ENCODE measurements at regions not wholly inside any gene's neighbourhood (a gene's known extent, or its start where the extent isn't known, plus 50 kb on each side); places are given as distances from the start of the nearest gene placed in this dataset.
"Not testable (repeated sequence)": the region's sequence is repeated elsewhere in the genome, so short reads cannot be mapped to it uniquely, and the experiment has no call there.

DNA sequence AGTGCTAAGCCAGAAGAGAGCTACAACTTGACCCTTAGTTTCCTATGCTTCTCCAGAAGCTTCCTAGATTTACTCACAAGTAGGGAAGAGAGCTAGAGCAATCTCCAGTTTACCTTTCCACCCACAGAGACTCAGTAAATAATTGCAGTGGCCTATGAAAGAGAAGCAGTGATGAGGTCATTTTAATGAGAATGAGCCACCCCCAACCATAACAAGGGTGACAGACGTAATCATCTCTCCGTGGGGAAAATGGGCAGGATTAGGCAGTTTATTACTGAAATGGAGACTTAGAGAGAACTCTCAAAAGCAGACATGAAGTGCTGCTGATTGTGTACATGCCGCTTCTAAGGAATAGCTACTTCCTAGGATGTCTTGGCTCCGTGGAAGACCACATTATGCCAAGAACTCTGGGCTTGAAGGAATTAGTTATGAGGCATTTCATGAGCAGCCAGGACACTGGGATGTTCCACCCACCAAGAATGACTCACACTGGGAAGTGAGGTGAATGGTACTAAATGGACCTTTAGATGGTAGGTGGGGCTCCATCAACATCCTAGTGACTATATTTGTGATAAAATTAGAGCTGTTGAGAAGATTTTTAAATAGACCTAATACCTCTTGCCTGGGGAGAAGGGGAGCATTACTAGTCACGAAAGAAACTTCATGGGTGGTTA lies 160.9 kb downstream of the EDEM1 start:
- POLR2A ChIA-PET (ENCODE audit: partially characterized antibody): no interaction called here
- H3K27ac Mint-ChIP-seq: no peak overlapping the region
- Histone ChIP-seq H3K4me3 (ENCODE audit: low read length in 2 of 2) (no peak overlapping the region), H3K36me3 (ENCODE audit: insufficient read depth, low read length) (no peaks in the 10 kb centered on the region), H3K9me3 (ENCODE audit: control insufficient read depth in 1 of 2, low read length in 2 of 2) (no peaks in the 10 kb centered on the region), H3K27ac (ENCODE audit: low read depth, low read length) (no peak overlapping the region), H3K27me3 (ENCODE audit: insufficient read depth, low read length) (no peaks in the 10 kb centered on the region), H3K4me1 (ENCODE audit: insufficient read depth, low read length) (no peaks in the 10 kb centered on the region)
- peaks cover 3 to 13% of the 10 kb centered on the region in 2 donors for H3K27me3 Mint-ChIP-seq
- H3K36me3 Mint-ChIP-seq: no peaks in the 10 kb centered on the region
- CTCF ChIA-PET (ENCODE audit: partially characterized antibody): interaction anchor here (0.6 kb wide), 1 partner anchor 221 kb away, joined by 3 read pairs; no protein-coding TSS in a partner anchor
- H3K9me3 Mint-ChIP-seq: peaks cover 0 to 5% (median 2%) of the 10 kb centered on the region in 8 donors
- H3K4me1 Mint-ChIP-seq: no peaks in the 10 kb centered on the region
- no peak for DNase-seq
- intact Hi-C loops (cut with micrococcal nuclease): no loop called here
- H3K4me3 Mint-ChIP-seq: no peak overlapping the region

DNA sequence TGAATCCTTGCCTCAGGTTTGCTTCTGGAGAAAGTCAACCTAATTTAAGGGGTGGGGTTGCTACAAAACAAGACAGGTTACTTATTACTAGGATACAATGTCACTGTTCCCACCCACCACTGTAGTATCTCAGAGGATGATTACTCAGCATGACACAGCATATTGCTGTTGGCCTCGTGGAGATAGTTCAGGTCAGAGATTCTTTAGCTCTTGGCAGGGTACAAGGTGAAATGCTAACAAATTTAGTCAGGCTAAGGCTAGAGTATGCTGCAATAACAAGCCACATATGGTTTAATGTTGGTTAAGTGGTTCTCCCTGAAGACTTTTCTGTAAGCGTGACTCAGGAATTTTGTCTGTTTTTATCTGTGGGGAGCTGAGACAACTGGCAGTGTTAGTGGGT lies 161.8 kb downstream of the EDEM1 start:
- intact Hi-C loops (cut with micrococcal nuclease): no loop called here
- Mint-ChIP-seq H3K27me3 (peaks cover 3 to 13% of the 10 kb centered on the region in 2 donors), H3K27ac (no peak overlapping the region), H3K36me3 (no peaks in the 10 kb centered on the region), H3K4me3 (no peak overlapping the region), H3K4me1 (no peaks in the 10 kb centered on the region), H3K9me3 (peaks cover 0 to 5% (median 2%) of the 10 kb centered on the region in 8 donors)
- Histone ChIP-seq H3K36me3 (ENCODE audit: insufficient read depth, low read length) (no peaks in the 10 kb centered on the region), H3K27ac (ENCODE audit: low read depth, low read length) (no peak overlapping the region), H3K4me1 (ENCODE audit: insufficient read depth, low read length) (no peaks in the 10 kb centered on the region), H3K9me3 (ENCODE audit: control insufficient read depth in 1 of 2, low read length in 2 of 2) (no peaks in the 10 kb centered on the region), H3K27me3 (ENCODE audit: insufficient read depth, low read length) (no peaks in the 10 kb centered on the region), H3K4me3 (ENCODE audit: low read length in 2 of 2) (no peak overlapping the region)
- POLR2A ChIA-PET (ENCODE audit: partially characterized antibody): no interaction called here
- DNase-seq: no peak
- CTCF ChIA-PET (ENCODE audit: partially characterized antibody): no interaction called here

DNA sequence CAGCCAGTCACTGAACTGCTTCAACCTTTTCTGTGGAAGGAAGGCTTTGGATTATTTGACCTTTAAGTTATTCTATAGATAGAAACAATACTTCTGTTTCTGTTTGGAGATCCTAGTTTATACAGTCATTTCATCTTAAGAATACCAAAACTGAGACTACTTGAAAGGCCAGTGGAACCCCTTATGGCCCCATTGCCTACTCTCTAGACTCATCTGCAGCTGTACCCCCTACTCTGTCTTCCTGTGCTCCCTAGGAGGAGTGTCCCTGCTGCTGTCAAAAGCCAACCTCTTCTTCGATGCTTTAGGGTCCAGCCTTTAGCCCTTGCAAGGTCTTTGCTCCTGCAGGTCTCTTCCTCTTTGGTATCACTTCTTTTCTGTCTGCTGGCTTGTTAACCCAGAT lies 169.6 kb downstream of the EDEM1 start:
- H3K9me3 ChIP-seq (ENCODE audit: control insufficient read depth in 1 of 2, low read length in 2 of 2): no peaks in the 10 kb centered on the region
- peaks cover 2 to 24% (median 12%) of the 10 kb centered on the region in 8 donors for H3K9me3 Mint-ChIP-seq
- intact Hi-C loops (cut with micrococcal nuclease): no loop called here
- CTCF ChIA-PET (ENCODE audit: partially characterized antibody): interaction anchor here (1.0 kb wide), 1 partner anchor 70 kb away, joined by 3 read pairs; no protein-coding TSS in a partner anchor
- H3K4me1 ChIP-seq (ENCODE audit: insufficient read depth, low read length): no peaks in the 10 kb centered on the region
- H3K4me3 Mint-ChIP-seq: no peak overlapping the region
- H3K36me3 Mint-ChIP-seq: no peaks in the 10 kb centered on the region
- no peak overlapping the region for H3K4me3 ChIP-seq (ENCODE audit: low read length in 2 of 2)
- H3K4me1 Mint-ChIP-seq: no peaks in the 10 kb centered on the region
- H3K27ac Mint-ChIP-seq: no peak overlapping the region
- POLR2A ChIA-PET (ENCODE audit: partially characterized antibody): no interaction called here
- no peak overlapping the region for H3K27ac ChIP-seq (ENCODE audit: low read depth, low read length)
- DNase-seq: no peak
- H3K36me3 ChIP-seq (ENCODE audit: insufficient read depth, low read length): no peaks in the 10 kb centered on the region
- H3K27me3 ChIP-seq (ENCODE audit: insufficient read depth, low read length): no peaks in the 10 kb centered on the region
- peaks cover 1 to 7% of the 10 kb centered on the region in 2 donors for H3K27me3 Mint-ChIP-seq

DNA sequence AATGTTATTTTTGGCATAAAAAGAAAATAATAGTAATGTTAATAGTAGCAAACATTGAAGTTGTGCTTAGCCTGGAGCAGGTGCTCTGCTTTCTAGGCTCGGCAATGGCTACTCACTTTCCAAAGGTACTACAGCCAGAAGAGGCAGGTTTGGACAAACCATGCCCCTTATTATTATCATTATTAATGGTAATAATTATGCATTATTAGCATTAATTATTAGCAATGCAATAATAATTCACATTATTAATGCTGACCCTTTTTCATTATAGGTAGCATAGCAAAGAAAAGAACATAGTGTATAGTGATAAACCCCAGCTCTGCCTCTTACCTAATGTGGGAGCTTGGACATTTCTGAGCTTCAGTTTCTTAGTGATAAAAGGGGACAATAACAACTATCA lies 171.4 kb downstream of the EDEM1 start:
- Mint-ChIP-seq H3K27me3 (peaks cover 1 to 2% of the 10 kb centered on the region in 2 donors), H3K27ac (no peak overlapping the region), H3K36me3 (no peaks in the 10 kb centered on the region), H3K4me3 (no peak overlapping the region), H3K9me3 (peaks cover 2 to 24% (median 12%) of the 10 kb centered on the region in 8 donors), H3K4me1 (no peaks in the 10 kb centered on the region)
- H3K27ac ChIP-seq (ENCODE audit: low read depth, low read length): no peak overlapping the region
- POLR2A ChIA-PET (ENCODE audit: partially characterized antibody): no interaction called here
- DNase-seq: no peak
- no peaks in the 10 kb centered on the region for H3K36me3 ChIP-seq (ENCODE audit: insufficient read depth, low read length)
- H3K4me3 ChIP-seq (ENCODE audit: low read length in 2 of 2): no peak overlapping the region
- no peaks in the 10 kb centered on the region for H3K4me1 ChIP-seq (ENCODE audit: insufficient read depth, low read length)
- H3K27me3 ChIP-seq (ENCODE audit: insufficient read depth, low read length): no peaks in the 10 kb centered on the region
- H3K9me3 ChIP-seq (ENCODE audit: control insufficient read depth in 1 of 2, low read length in 2 of 2): no peaks in the 10 kb centered on the region
- intact Hi-C loops (cut with micrococcal nuclease): no loop called here
- CTCF ChIA-PET (ENCODE audit: partially characterized antibody): no interaction called here

DNA sequence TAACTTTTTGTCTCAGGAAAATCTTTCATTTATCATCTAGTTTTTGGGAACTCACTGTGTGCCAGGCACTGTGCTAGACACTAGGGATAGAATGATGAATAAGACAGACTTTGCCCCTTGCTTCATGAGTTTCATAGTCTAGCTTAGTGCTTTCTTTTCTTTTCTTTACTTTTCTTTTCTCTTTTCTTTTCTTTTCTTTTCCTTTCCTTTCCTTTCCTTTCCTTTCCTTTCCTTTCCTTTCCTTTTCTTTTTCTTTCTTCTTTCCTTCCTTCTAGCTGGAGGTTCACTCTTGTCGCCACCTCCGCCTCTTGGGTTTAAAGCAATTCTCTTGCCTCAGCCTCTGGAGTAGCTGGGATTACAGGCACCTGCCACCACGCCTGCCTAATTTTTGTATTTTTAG lies 172.9 kb downstream of the EDEM1 start:
- H3K4me3 Mint-ChIP-seq: no peak overlapping the region
- no peak overlapping the region for H3K4me3 ChIP-seq (ENCODE audit: low read length in 2 of 2)
- H3K36me3 ChIP-seq (ENCODE audit: insufficient read depth, low read length): no peaks in the 10 kb centered on the region
- ChIA-PET CTCF (ENCODE audit: partially characterized antibody) (interaction anchor here (0.6 kb wide), 1 partner anchor 69 kb away, joined by 3 read pairs; no protein-coding TSS in a partner anchor), POLR2A (ENCODE audit: partially characterized antibody) (no interaction called here)
- H3K27ac Mint-ChIP-seq: no peak overlapping the region
- H3K36me3 Mint-ChIP-seq: no peaks in the 10 kb centered on the region
- no peaks in the 10 kb centered on the region for H3K27me3 ChIP-seq (ENCODE audit: insufficient read depth, low read length)
- H3K4me1 ChIP-seq (ENCODE audit: insufficient read depth, low read length): no peaks in the 10 kb centered on the region
- peaks cover 1 to 2% of the 10 kb centered on the region in 2 donors for H3K27me3 Mint-ChIP-seq
- H3K9me3 ChIP-seq (ENCODE audit: control insufficient read depth in 1 of 2, low read length in 2 of 2): no peaks in the 10 kb centered on the region
- intact Hi-C loops (cut with micrococcal nuclease): no loop called here
- no peak for DNase-seq
- no peak overlapping the region for H3K27ac ChIP-seq (ENCODE audit: low read depth, low read length)
- H3K9me3 Mint-ChIP-seq: peaks cover 2 to 24% (median 13%) of the 10 kb centered on the region in 8 donors
- no peaks in the 10 kb centered on the region for H3K4me1 Mint-ChIP-seq

DNA sequence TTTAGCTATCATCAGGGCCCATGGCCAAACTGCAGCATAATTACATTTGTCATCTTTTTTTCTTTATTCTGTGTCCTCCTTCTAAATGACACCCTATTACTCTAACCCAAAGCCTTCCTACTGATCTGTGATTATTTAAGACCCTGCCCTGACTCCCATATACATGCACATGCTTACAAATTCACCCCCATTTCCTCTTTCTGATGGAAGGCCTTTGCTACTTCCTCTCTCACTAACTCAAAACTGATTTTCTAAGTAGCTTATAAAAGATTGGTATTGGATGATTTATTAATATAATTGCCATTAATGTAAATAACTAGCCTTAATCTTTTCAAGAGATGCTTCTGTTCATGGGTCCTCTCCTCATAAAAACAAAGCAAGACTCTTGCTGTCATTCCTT lies 179.2 kb downstream of the EDEM1 start:
- H3K36me3 ChIP-seq (ENCODE audit: insufficient read depth, low read length): no peaks in the 10 kb centered on the region
- no peaks in the 10 kb centered on the region for H3K27me3 Mint-ChIP-seq
- H3K4me1 ChIP-seq (ENCODE audit: insufficient read depth, low read length): no peaks in the 10 kb centered on the region
- no peaks in the 10 kb centered on the region for H3K36me3 Mint-ChIP-seq
- peaks cover 0 to 5% (median 0%) of the 10 kb centered on the region in 8 donors for H3K9me3 Mint-ChIP-seq
- no peaks in the 10 kb centered on the region for H3K27me3 ChIP-seq (ENCODE audit: insufficient read depth, low read length)
- CTCF ChIA-PET (ENCODE audit: partially characterized antibody): no interaction called here
- H3K27ac Mint-ChIP-seq: no peak overlapping the region
- peaks cover 0 to 2% (median 0%) of the 10 kb centered on the region in 4 donors for H3K4me1 Mint-ChIP-seq
- H3K4me3 ChIP-seq (ENCODE audit: low read length in 2 of 2): no peak overlapping the region
- POLR2A ChIA-PET (ENCODE audit: partially characterized antibody): no interaction called here
- no peak overlapping the region for H3K27ac ChIP-seq (ENCODE audit: low read depth, low read length)
- intact Hi-C loops (cut with micrococcal nuclease): no loop called here
- DNase-seq: no peak
- H3K9me3 ChIP-seq (ENCODE audit: control insufficient read depth in 1 of 2, low read length in 2 of 2): no peaks in the 10 kb centered on the region
- no peak overlapping the region for H3K4me3 Mint-ChIP-seq

DNA sequence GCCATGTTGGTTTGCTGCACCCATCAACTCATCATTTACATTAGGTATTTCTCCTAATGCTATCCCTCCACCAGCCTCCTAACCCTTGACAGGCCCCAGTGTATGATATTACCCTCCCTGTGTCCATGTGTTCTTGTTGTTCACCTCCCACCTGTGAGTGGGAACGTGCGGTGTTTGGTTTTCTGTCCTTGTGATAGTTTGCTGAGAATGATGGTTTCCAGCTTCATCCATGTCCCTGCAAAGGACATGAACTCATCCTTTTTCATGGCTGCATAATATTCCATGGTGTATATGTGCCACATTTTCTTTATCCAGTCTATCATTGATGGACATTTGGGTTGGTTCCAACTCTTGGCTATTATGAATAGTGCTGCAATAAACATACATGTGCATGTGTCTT lies 184.0 kb downstream of the EDEM1 start:
- H3K27ac ChIP-seq (ENCODE audit: low read depth, low read length); H3K4me1 Mint-ChIP-seq; H3K36me3 Mint-ChIP-seq; H3K9me3 ChIP-seq (ENCODE audit: control insufficient read depth in 1 of 2, low read length in 2 of 2); H3K4me3 Mint-ChIP-seq; intact Hi-C loops (cut with micrococcal nuclease); H3K4me3 ChIP-seq (ENCODE audit: low read length in 2 of 2); H3K27me3 Mint-ChIP-seq; H3K4me1 ChIP-seq (ENCODE audit: insufficient read depth, low read length); H3K27ac Mint-ChIP-seq; H3K9me3 Mint-ChIP-seq; H3K27me3 ChIP-seq (ENCODE audit: insufficient read depth, low read length); POLR2A ChIA-PET (ENCODE audit: partially characterized antibody); H3K36me3 ChIP-seq (ENCODE audit: insufficient read depth, low read length); CTCF ChIA-PET (ENCODE audit: partially characterized antibody); DNase-seq: not testable (repeated sequence)

All from CD4-positive, alpha-beta memory T cell (primary cell).